HCT116 (cell line): ENCODE measurements at regions not wholly inside any gene's neighbourhood (a gene's known extent, or its start where the extent isn't known, plus 50 kb on each side); places are given as distances from the start of the nearest gene placed in this dataset.

Experiments used
- ATAC-seq: fragments of 200-7000 bp; cut with Tn5 transposase; 2 replicates; pipeline ENCODE4 v1.9.1; 2020; ENCODE audit warnings: mild to moderate bottlenecking, moderate library complexity
- BruUV-seq: library from RNA; stranded (reverse); fragments of 400-500 nt; replicated peaks from 2 replicates; lab custom pipeline; 2021; lab: Mats Ljungman, UMichigan
- CTCF ChIA-PET: fragments of 300-600 bp; sonication (Branson Sonifier 250); formaldehyde crosslinking; loops from one replicate; lab custom pipeline; 2021; ENCODE audit warnings: antibody characterized with exemption; lab: Charles Lee
- POLR2A ChIA-PET: fragments of 300-600, 350-600 bp; sonication (Branson Sonifier 250); formaldehyde crosslinking; loops from one replicate; lab custom pipeline; 2021; ENCODE audit warnings: antibody characterized with exemption; lab: Charles Lee
- RAD21 ChIA-PET, 2 experiments: fragments of 300-600 bp; sonication (Branson Sonifier 250); formaldehyde crosslinking; loops; one replicate each; lab custom pipeline; 2023; ENCODE audit warnings: low total read pairs in 2 of 2; ENCODE audit not compliant: uncharacterized antibody in 2 of 2, unreplicated experiment in 2 of 2, low non-redundant PET in 1 of 2; lab: Charles Lee
- DNase-seq: peaks from one replicate; pipeline ENCODE4 v3.0.0-alpha.2; 2010; ENCODE audit warnings: low read depth, low spot score
- H2AFZ ChIP-seq: fragments of 200-600 bp; shearing (Covaris generic), sonication (generic); 2 replicates; pipeline ENCODE4 v1.6.1; 2017; ENCODE audit warnings: low read depth, mixed run types, mixed read lengths, antibody characterized with exemption, low read length; ENCODE audit not compliant: poor library complexity, severe bottlenecking
- H3K27ac ChIP-seq: 2 replicates; pipeline ENCODE4 v1.5.1; 2012; ENCODE audit warnings: low read depth, low read length
- H3K27me3 ChIP-seq: fragments of 200-600 bp; sonication (generic); 2 replicates; pipeline ENCODE4 v1.6.1; 2016; ENCODE audit warnings: mixed run types, low read length, mixed read lengths; ENCODE audit not compliant: insufficient read depth
- H3K36me3 ChIP-seq, 2 experiments: fragments of 200-500 bp in 1 of 2; fragments of 200-600 bp in 1 of 2; sonication (Bioruptor generic) in 1 of 2; sonication (generic) in 1 of 2; 2 replicates each; pipeline versions ENCODE4 v1.5.1 to v1.6.1; 2014 to 2016; ENCODE audit warnings: low read length in 2 of 2, inconsistent platforms in 1 of 2, mixed read lengths in 1 of 2, mixed run types in 1 of 2; ENCODE audit not compliant: insufficient read depth in 2 of 2, control insufficient read depth in 1 of 2
- H3K4me1 ChIP-seq, 2 experiments: fragments of 200-600 bp in 1 of 2; sonication (generic) in 1 of 2; 2 replicates each; pipeline versions ENCODE4 v1.5.1 to v1.6.1; 2012 to 2017; ENCODE audit warnings: low read length in 2 of 2, inconsistent platforms in 1 of 2, mild to moderate bottlenecking in 1 of 2, mixed read lengths in 1 of 2, mixed run types in 1 of 2, moderate library complexity in 1 of 2; ENCODE audit not compliant: insufficient read depth in 2 of 2, control insufficient read depth in 1 of 2
- H3K4me2 ChIP-seq: fragments of 200-600 bp; sonication (generic); 2 replicates; pipeline ENCODE4 v1.6.1; 2017; ENCODE audit warnings: mixed run types, low read length, mixed read lengths
- H3K4me3 ChIP-seq, 2 experiments: fragments of 200-600 bp in 1 of 2; sonication (generic) in 1 of 2; replicated peaks in 1 of 2; 2 replicates each; pipeline ENCODE4 v1.5.1; 2011 to 2016; ENCODE audit warnings: low read length in 2 of 2, control low read depth in 1 of 2, low read depth in 1 of 2, mild to moderate bottlenecking in 1 of 2, mixed read lengths in 1 of 2, mixed run types in 1 of 2
- H3K79me2 ChIP-seq: fragments of 200-600 bp; sonication (generic); 2 replicates; pipeline ENCODE4 v1.6.1; 2017; ENCODE audit warnings: mild to moderate bottlenecking, mixed run types, low read length, moderate library complexity, mixed read lengths; ENCODE audit not compliant: insufficient read depth
- H3K9ac ChIP-seq: fragments of 200-600 bp; sonication (generic); 2 replicates; pipeline ENCODE4 v1.6.1; 2016; ENCODE audit warnings: low read length, mixed read lengths
- H3K9me2 ChIP-seq: fragments of 200-600 bp; sonication (generic), shearing (Covaris generic); 2 replicates; pipeline ENCODE4 v1.6.1; 2017; ENCODE audit warnings: mixed run types, mild to moderate bottlenecking, moderate library complexity; ENCODE audit not compliant: insufficient read depth
- H3K9me3 ChIP-seq, 2 experiments: fragments of 200-500 bp in 1 of 2; fragments of 200-600 bp in 1 of 2; sonication (Bioruptor generic) in 1 of 2; sonication (generic) in 1 of 2; 2 replicates each; pipeline ENCODE4 v1.6.1; 2014 to 2017; ENCODE audit warnings: low read length in 2 of 2, mixed read lengths in 2 of 2, inconsistent platforms in 1 of 2, low read depth in 1 of 2, mild to moderate bottlenecking in 1 of 2, mixed run types in 1 of 2, moderate library complexity in 1 of 2; ENCODE audit not compliant: control insufficient read depth in 1 of 2, insufficient read depth in 1 of 2
- H4K20me1 ChIP-seq: fragments of 200-600 bp; sonication (generic), shearing (Covaris generic); 2 replicates; pipeline ENCODE4 v1.6.1; 2017; ENCODE audit warnings: mixed run types, mild to moderate bottlenecking, moderate library complexity; ENCODE audit not compliant: insufficient read depth
- CBX3 ChIP-seq: IDR thresholded peaks from 2 replicates; pipeline ENCODE4 v1.6.1; 2012; ENCODE audit warnings: low read depth
- CTCF ChIP-seq, 3 experiments: fragments of 200-600 bp in 1 of 3; sonication (generic) in 1 of 3; IDR thresholded peaks in 2 of 3; conservative IDR thresholded peaks in 1 of 3; 2 replicates each; pipeline ENCODE4 v1.5.1; 2012 to 2017; ENCODE audit warnings: low read depth in 2 of 3, low read length in 2 of 3, antibody characterized with exemption in 1 of 3, borderline replicate concordance in 1 of 3, control low read depth in 1 of 3, mild to moderate bottlenecking in 1 of 3, mixed read lengths in 1 of 3, mixed run types in 1 of 3, moderate library complexity in 1 of 3; ENCODE audit not compliant: insufficient read depth in 1 of 3
- EZH2 ChIP-seq: fragments of 200-600 bp; sonication (generic); IDR thresholded peaks from 2 replicates; pipeline ENCODE4 v1.6.1; 2017; ENCODE audit warnings: antibody characterized with exemption, mixed run types
- EZH2phosphoT487 ChIP-seq: fragments of 200-600 bp; IDR thresholded peaks from 2 replicates; pipeline ENCODE4 v1.6.1; 2018; ENCODE audit warnings: antibody characterized with exemption, borderline replicate concordance
- JUND ChIP-seq: IDR thresholded peaks from 2 replicates; pipeline ENCODE4 v1.6.1; 2012
- MAX ChIP-seq: IDR thresholded peaks from 2 replicates; pipeline ENCODE4 v1.6.1; 2012
- POLR2A ChIP-seq: IDR thresholded peaks from 2 replicates; pipeline ENCODE4 v1.7.0; 2011; ENCODE audit warnings: borderline replicate concordance; ENCODE audit not compliant: insufficient read depth, insufficient read length; ENCODE audit errors: extremely low read depth
- RAD21 ChIP-seq: IDR thresholded peaks from 2 replicates; pipeline ENCODE4 v1.6.1; 2012; ENCODE audit warnings: low read depth, mild to moderate bottlenecking
- REST ChIP-seq: IDR thresholded peaks from 2 replicates; pipeline ENCODE4 v1.6.1; 2012; ENCODE audit warnings: low read depth
- SRF ChIP-seq: IDR thresholded peaks from 2 replicates; pipeline ENCODE4 v1.6.1; 2012; ENCODE audit warnings: low read depth
- TCF7L2 ChIP-seq: IDR thresholded peaks from 2 replicates; pipeline ENCODE4 v1.7.0; 2011; ENCODE audit warnings: borderline replicate concordance, inconsistent platforms; ENCODE audit not compliant: insufficient read depth, insufficient read length; ENCODE audit errors: extremely low read depth
- YY1 ChIP-seq: IDR thresholded peaks from 2 replicates; pipeline ENCODE4 v1.6.1; 2011; ENCODE audit warnings: low read length, low read depth, moderate library complexity, mild to moderate bottlenecking; ENCODE audit not compliant: insufficient replicate concordance; ENCODE audit errors: extremely low read depth
- ZNF274 ChIP-seq: fragments of 200-500 bp; sonication (Bioruptor generic); IDR thresholded peaks from 2 replicates; pipeline ENCODE4 v1.6.1; 2014; ENCODE audit warnings: mild to moderate bottlenecking, low read depth, low read length, inconsistent platforms
- intact Hi-C: fragments of 100-400 bp; cut with micrococcal nuclease; formaldehyde crosslinking; loops from 2 replicates; pipeline ENCODE4 v1.10.0; 2022
- TF ChIP-seq, protein P1 (sequence below): IDR thresholded peaks from 2 replicates; pipeline ENCODE4 v1.6.1; 2011; ENCODE audit warnings: mild to moderate bottlenecking, low read length, moderate library complexity; ENCODE audit not compliant: insufficient replicate concordance; ENCODE audit errors: extremely low read depth

DNA sequence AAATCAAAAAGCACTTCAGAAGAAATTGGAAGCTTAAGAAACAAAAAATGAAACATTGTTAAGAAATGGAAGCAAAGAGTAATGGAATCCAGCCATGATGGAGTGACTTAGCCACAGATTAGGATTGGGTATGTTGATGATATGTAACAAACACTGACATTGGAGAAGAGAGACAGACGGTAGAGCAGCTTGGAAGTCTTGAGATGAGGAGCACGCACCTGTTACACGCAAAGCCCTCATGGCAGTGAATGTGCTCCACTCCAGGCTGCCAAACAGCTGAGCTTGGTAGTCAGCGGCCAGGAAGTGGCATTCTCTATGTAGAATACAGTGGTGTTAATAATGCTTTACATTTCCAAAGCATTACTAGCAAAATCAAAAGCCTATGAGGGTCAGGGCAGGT lies 56.9 kb upstream of the GPRIN3 start (continued):
- TF ChIP-seq ZNF274 (no peak), POLR2A (no peak)
- TF ChIP-seq, protein P1, sequence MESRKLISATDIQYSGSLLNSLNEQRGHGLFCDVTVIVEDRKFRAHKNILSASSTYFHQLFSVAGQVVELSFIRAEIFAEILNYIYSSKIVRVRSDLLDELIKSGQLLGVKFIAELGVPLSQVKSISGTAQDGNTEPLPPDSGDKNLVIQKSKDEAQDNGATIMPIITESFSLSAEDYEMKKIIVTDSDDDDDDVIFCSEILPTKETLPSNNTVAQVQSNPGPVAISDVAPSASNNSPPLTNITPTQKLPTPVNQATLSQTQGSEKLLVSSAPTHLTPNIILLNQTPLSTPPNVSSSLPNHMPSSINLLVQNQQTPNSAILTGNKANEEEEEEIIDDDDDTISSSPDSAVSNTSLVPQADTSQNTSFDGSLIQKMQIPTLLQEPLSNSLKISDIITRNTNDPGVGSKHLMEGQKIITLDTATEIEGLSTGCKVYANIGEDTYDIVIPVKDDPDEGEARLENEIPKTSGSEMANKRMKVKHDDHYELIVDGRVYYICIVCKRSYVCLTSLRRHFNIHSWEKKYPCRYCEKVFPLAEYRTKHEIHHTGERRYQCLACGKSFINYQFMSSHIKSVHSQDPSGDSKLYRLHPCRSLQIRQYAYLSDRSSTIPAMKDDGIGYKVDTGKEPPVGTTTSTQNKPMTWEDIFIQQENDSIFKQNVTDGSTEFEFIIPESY = no peak
- TF ChIP-seq, all 23 proteins: peak for 0

DNA sequence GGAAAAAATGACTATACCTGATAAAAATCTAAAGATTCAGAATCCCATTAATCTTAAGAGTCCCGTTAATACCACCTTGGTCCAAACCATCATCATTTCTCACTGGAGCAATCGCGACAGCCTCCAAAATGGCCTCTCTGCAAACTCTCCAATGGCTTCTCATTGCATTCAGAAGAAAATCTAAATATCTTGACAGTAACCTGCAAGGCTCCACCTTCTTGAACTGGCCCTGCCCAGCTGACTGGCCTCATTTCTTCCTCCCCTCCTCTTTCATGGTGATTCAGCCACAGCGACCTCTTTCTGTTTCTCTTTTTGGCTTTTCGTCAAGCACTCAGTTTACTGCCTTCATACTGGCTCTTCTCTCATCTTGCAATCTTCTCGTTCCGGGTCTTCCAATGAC lies 56.2 kb upstream of the GPRIN3 start:
- CTCF ChIA-PET = no interaction called here
- H3K9me2 ChIP-seq = 0 out of 2 replicates have a peak, but pooled peaks cover 4% of the 10 kb centered on the region
- no peaks in the 10 kb centered on the region for H3K27me3 ChIP-seq
- DNase-seq = no peak
- no peaks in the 10 kb centered on the region for H3K36me3 ChIP-seq
- TF ChIP-seq CTCF (IDR thresholded peaks at IDR 0.05 in 2 of 3, conservative IDR thresholded peaks at IDR 0.05 in 1 of 3; ENCODE audit: borderline replicate concordance in 1 of 3, insufficient read depth in 1 of 3, low read depth in 2 of 3, low read length in 2 of 3) = no peak
- TF ChIP-seq CBX3 = no peak
- TF ChIP-seq EZH2phosphoT487 = no peak
- no peak for TF ChIP-seq MAX
- TF ChIP-seq, protein P1 = no peak
- TF ChIP-seq POLR2A = no peak
- no peak for TF ChIP-seq RAD21
- TF ChIP-seq JUND = no peak
- TF ChIP-seq SRF = no peak
- TF ChIP-seq YY1 = no peak
- no peak for TF ChIP-seq REST
- no peak for TF ChIP-seq ZNF274
- TF ChIP-seq TCF7L2 = no peak
- no peak for TF ChIP-seq EZH2
- RAD21 ChIA-PET = no interaction called here
- no peak overlapping the region for H3K9ac ChIP-seq
- POLR2A ChIA-PET = no interaction called here
- no peak overlapping the region for H2AFZ ChIP-seq
- no peaks in the 10 kb centered on the region for H3K9me3 ChIP-seq
- no peak for ATAC-seq
- no peak overlapping the region for H3K4me3 ChIP-seq
- no TSS peak for BruUV-seq
- intact Hi-C loops = no loop called here
- no peaks in the 10 kb centered on the region for H4K20me1 ChIP-seq
- H3K79me2 ChIP-seq = no peaks in the 10 kb centered on the region
- no peak overlapping the region for H3K4me2 ChIP-seq
- no peak overlapping the region for H3K27ac ChIP-seq
- no peaks in the 10 kb centered on the region for H3K4me1 ChIP-seq
